ENCODE measurements at regions not wholly inside any gene's neighbourhood (a gene's known extent, or its start where the extent isn't known, plus 50 kb on each side); places are given as distances from the start of the nearest gene placed in this dataset.

DNA sequence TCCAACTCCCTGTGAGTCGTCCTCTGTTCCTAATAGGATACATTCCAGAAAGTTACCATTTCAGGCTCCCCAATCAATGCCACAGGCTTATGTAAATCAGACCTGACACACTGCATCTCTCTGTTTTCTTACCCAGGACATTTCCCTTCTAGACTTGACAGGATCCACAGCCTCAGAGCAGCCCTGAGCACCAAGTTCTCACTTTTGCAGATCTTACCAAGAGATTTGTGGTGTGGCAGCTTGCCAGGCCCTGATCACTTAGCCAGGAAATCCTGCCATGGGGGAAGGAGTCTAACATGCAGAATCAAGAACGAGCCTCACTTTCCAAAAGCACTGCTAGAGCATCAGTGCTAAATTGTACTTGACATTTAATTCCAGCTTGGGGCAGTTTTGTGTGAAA lies 202.9 kb downstream of the TBX15 start:
- Histone ChIP-seq H3K4me3 (ENCODE audit: low read depth, low read length) (no peak overlapping the region), H3K27ac (no peak overlapping the region), H3K9ac (no peak overlapping the region), H3K9me3 (ENCODE audit: control insufficient read depth, low read length) (no peaks in the 10 kb centered on the region), H3K4me1 (peaks cover 2% of the 10 kb centered on the region), H3K79me2 (no peaks in the 10 kb centered on the region), H3K27me3 (ENCODE audit: control insufficient read depth, insufficient read depth, low read length) (no peaks in the 10 kb centered on the region), H2AFZ (no peak overlapping the region), H3K4me2 (ENCODE audit: low read length) (no peak overlapping the region), H3K36me3 (ENCODE audit: control insufficient read depth, insufficient read depth, low read length) (no peaks in the 10 kb centered on the region)
- TF ChIP-seq, protein P1, sequence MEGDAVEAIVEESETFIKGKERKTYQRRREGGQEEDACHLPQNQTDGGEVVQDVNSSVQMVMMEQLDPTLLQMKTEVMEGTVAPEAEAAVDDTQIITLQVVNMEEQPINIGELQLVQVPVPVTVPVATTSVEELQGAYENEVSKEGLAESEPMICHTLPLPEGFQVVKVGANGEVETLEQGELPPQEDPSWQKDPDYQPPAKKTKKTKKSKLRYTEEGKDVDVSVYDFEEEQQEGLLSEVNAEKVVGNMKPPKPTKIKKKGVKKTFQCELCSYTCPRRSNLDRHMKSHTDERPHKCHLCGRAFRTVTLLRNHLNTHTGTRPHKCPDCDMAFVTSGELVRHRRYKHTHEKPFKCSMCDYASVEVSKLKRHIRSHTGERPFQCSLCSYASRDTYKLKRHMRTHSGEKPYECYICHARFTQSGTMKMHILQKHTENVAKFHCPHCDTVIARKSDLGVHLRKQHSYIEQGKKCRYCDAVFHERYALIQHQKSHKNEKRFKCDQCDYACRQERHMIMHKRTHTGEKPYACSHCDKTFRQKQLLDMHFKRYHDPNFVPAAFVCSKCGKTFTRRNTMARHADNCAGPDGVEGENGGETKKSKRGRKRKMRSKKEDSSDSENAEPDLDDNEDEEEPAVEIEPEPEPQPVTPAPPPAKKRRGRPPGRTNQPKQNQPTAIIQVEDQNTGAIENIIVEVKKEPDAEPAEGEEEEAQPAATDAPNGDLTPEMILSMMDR (IDR thresholded peaks at IDR 0.05), result no peak

DNA sequence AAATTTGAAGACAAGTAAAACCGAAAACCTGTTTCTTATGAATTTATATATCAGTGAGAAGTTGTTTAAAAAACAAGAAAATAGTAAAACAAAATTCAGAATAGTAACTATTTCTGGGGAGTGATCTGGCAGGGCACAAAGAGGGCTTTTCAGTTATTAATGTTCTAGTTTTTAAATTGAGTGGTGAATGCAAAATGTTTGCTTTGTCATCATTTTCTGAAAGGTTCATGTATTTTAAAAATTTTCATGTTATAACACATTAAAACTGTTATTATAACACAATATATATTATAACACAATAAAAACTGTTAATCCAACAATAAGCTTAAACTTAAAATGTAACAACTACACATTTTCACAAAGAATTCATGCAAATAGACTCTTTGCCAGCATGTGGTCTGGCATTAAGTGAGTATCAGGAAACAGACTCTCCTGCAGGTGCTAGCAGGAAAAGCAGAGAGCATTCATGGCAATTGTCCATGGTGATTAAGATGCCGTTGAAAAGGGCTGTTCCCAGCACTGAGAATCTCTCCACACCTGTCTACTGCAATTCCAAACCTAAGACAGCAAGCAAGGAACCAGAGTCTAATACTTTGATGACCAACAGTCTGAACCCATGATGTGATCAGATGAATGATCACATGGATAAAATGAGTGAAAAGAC lies 204.9 kb downstream of the TBX15 start:
- H3K9ac ChIP-seq, result no peak overlapping the region
- no peaks in the 10 kb centered on the region for H3K27me3 ChIP-seq (ENCODE audit: control insufficient read depth, insufficient read depth, low read length)
- TF ChIP-seq, protein P1 (IDR thresholded peaks at IDR 0.05), result no peak
- H2AFZ ChIP-seq, result no peak overlapping the region
- no peak overlapping the region for H3K4me3 ChIP-seq (ENCODE audit: low read depth, low read length)
- H3K36me3 ChIP-seq (ENCODE audit: control insufficient read depth, insufficient read depth, low read length), result no peaks in the 10 kb centered on the region
- H3K27ac ChIP-seq, result no peak overlapping the region
- H3K4me2 ChIP-seq (ENCODE audit: low read length), result no peak overlapping the region
- peaks cover 2% of the 10 kb centered on the region for H3K4me1 ChIP-seq
- no peaks in the 10 kb centered on the region for H3K9me3 ChIP-seq (ENCODE audit: control insufficient read depth, low read length)
- H3K79me2 ChIP-seq, result no peaks in the 10 kb centered on the region

DNA sequence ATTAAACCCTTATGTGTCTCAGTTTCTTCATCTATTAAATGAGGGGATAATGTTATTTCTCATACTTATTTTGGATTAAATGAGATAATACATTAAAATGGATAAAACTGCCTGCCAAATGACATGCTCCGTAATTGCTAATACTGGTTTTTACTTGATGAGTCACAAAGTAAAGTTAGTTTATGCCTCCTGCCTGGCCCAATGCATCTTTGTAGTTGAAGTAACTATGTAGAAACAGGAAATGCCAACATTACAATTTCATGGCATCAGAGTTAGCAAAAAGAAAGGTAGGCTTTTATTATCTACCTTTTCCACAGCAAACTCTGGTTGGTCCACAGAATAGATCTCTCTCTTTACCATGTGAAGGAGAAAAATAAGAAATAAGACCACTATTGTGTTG lies 214.5 kb downstream of the TBX15 start:
- H2AFZ ChIP-seq, result no peak overlapping the region
- H3K4me1 ChIP-seq, result no peaks in the 10 kb centered on the region
- no peaks in the 10 kb centered on the region for H3K79me2 ChIP-seq
- no peak overlapping the region for H3K27ac ChIP-seq
- no peak overlapping the region for H3K4me2 ChIP-seq (ENCODE audit: low read length)
- H3K4me3 ChIP-seq (ENCODE audit: low read depth, low read length), result no peak overlapping the region
- no peaks in the 10 kb centered on the region for H3K27me3 ChIP-seq (ENCODE audit: control insufficient read depth, insufficient read depth, low read length)
- TF ChIP-seq, protein P1 (IDR thresholded peaks at IDR 0.05), result no peak
- H3K9ac ChIP-seq, result no peak overlapping the region
- no peaks in the 10 kb centered on the region for H3K36me3 ChIP-seq (ENCODE audit: control insufficient read depth, insufficient read depth, low read length)
- H3K9me3 ChIP-seq (ENCODE audit: control insufficient read depth, low read length), result peaks cover 3% of the 10 kb centered on the region

DNA sequence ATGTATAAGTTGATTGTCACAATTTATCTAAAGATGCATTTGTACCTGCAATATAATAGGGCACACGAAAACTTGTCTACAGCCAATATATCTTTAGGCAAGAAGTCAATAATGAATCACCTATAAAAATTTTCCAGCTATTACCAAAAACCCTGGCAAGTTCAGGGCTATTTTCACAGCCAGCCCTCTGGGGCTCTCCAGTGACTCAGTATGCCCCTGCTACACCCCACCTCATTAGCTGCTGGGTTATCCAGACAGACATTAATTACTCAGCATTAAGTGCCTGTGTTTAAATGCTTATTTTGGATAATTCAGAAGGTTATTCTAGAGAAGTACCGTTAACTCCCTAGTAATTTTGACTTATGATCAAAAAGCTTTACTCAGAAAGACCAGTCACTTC lies 220.2 kb downstream of the TBX15 start:
- H3K36me3 ChIP-seq (ENCODE audit: control insufficient read depth, insufficient read depth, low read length), result peaks cover 2% of the 10 kb centered on the region
- no peak overlapping the region for H3K4me2 ChIP-seq (ENCODE audit: low read length)
- no peaks in the 10 kb centered on the region for H3K9me3 ChIP-seq (ENCODE audit: control insufficient read depth, low read length)
- no peaks in the 10 kb centered on the region for H3K4me1 ChIP-seq
- H3K4me3 ChIP-seq (ENCODE audit: low read depth, low read length), result no peak overlapping the region
- H3K27ac ChIP-seq, result no peak overlapping the region
- H3K79me2 ChIP-seq, result no peaks in the 10 kb centered on the region
- no peaks in the 10 kb centered on the region for H3K27me3 ChIP-seq (ENCODE audit: control insufficient read depth, insufficient read depth, low read length)
- no peak overlapping the region for H2AFZ ChIP-seq
- H3K9ac ChIP-seq, result no peak overlapping the region
- TF ChIP-seq, protein P1 (IDR thresholded peaks at IDR 0.05), result no peak

DNA sequence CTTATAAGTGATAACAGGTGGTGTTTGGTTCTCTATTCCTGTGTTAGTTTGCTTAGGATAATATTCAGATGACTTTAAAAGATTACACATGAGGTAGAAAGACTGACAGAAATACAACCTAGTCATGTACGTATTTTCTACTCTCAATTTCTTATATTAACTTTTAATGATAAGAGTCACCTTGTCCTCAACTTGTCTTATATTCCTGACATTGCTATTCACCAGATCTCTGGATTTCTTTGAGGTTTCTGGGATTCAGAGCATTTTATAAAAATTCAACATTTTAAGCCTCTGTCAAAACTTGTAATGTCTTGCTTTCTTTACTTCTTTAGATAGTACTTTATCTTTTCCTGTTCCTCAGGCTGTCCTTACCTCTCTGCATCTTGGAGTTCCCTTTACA lies 234.2 kb downstream of the TBX15 start:
- Histone ChIP-seq H3K4me2 (ENCODE audit: low read length) (no peak overlapping the region), H3K27me3 (ENCODE audit: control insufficient read depth, insufficient read depth, low read length) (no peaks in the 10 kb centered on the region), H3K9ac (no peak overlapping the region), H3K4me1 (no peaks in the 10 kb centered on the region), H3K27ac (no peak overlapping the region), H2AFZ (no peak overlapping the region), H3K79me2 (no peaks in the 10 kb centered on the region), H3K4me3 (ENCODE audit: low read depth, low read length) (no peak overlapping the region), H3K9me3 (ENCODE audit: control insufficient read depth, low read length) (no peaks in the 10 kb centered on the region), H3K36me3 (ENCODE audit: control insufficient read depth, insufficient read depth, low read length) (no peaks in the 10 kb centered on the region)
- TF ChIP-seq, protein P1 (IDR thresholded peaks at IDR 0.05), result no peak

Data from parathyroid adenoma (tissue), 2 donors.